GM23338 (cell line): ENCODE measurements at regions not wholly inside any gene's neighbourhood (a gene's known extent, or its start where the extent isn't known, plus 50 kb on each side); places are given as distances from the start of the nearest gene placed in this dataset.

Source experiments
- ATAC-seq: fragments of 200-7000 bp; cut with Tn5 transposase; 3 replicates; pipeline ENCODE4 v1.9.1; 2020
- DNase-seq: peaks from one replicate; pipeline ENCODE4 v3.0.0-alpha.2; 2015; ENCODE audit warnings: low spot score
- H2AFZ ChIP-seq: fragments of 200-600 bp; sonication (generic); 2 replicates; pipeline ENCODE4 v1.8.0; 2016; ENCODE audit warnings: antibody characterized with exemption, mild to moderate bottlenecking, moderate library complexity
- H3F3A ChIP-seq: fragments of 200-600 bp; sonication (generic); replicated peaks from 2 replicates; pipeline ENCODE4 v1.8.0; 2017; ENCODE audit warnings: antibody characterized with exemption, mixed run types, low read depth
- H3K27ac ChIP-seq: fragments of 200-600 bp; sonication (generic); 2 replicates; pipeline ENCODE4 v1.6.1; 2016; ENCODE audit warnings: low read depth
- H3K27me3 ChIP-seq: fragments of 200-600 bp; sonication (generic); 2 replicates; pipeline ENCODE4 v1.8.0; 2016; ENCODE audit warnings: mild to moderate bottlenecking, mixed run types, moderate library complexity; ENCODE audit not compliant: insufficient read depth
- H3K36me3 ChIP-seq: fragments of 200-600 bp; sonication (generic); 2 replicates; pipeline ENCODE4 v1.8.0; 2016; ENCODE audit warnings: mild to moderate bottlenecking; ENCODE audit not compliant: insufficient read depth
- H3K4me1 ChIP-seq: fragments of 200-600 bp; sonication (generic); 2 replicates; pipeline ENCODE4 v1.8.0; 2016; ENCODE audit warnings: mild to moderate bottlenecking, moderate library complexity; ENCODE audit not compliant: insufficient read depth
- H3K4me2 ChIP-seq: fragments of 200-600 bp; sonication (generic); 2 replicates; pipeline ENCODE4 v1.7.1; 2017; ENCODE audit warnings: mixed run types
- H3K4me3 ChIP-seq: fragments of 200-600 bp; sonication (generic); 2 replicates; pipeline ENCODE4 v1.6.1; 2016; ENCODE audit warnings: mixed run types
- H3K79me2 ChIP-seq: fragments of 200-600 bp; sonication (generic); replicated peaks from 2 replicates; pipeline ENCODE4 v1.8.0; 2017; ENCODE audit warnings: mild to moderate bottlenecking; ENCODE audit not compliant: insufficient read depth
- H3K9me2 ChIP-seq: fragments of 200-600 bp; sonication (generic); 2 replicates; pipeline ENCODE4 v1.8.0; 2017; ENCODE audit not compliant: insufficient read depth
- H4K20me1 ChIP-seq: fragments of 200-600 bp; sonication (generic); replicated peaks from 2 replicates; pipeline ENCODE4 v1.8.0; 2017; ENCODE audit warnings: mild to moderate bottlenecking; ENCODE audit not compliant: insufficient read depth
- H3K27ac Mint-ChIP-seq: 2 replicates; pipeline ENCODE4 v1.8.0; 2020; ENCODE audit warnings: inconsistent platforms, mild to moderate bottlenecking, moderate library complexity, mixed read lengths
- H3K27me3 Mint-ChIP-seq: 3 replicates; pipeline ENCODE4 v1.8.0; 2022; ENCODE audit warnings: low read depth, mild to moderate bottlenecking, moderate library complexity, mixed read lengths, inconsistent platforms; ENCODE audit not compliant: insufficient read depth, poor library complexity
- H3K36me3 Mint-ChIP-seq: 3 replicates; pipeline ENCODE4 v1.8.0; 2021; ENCODE audit warnings: low read depth, mild to moderate bottlenecking, inconsistent platforms, moderate library complexity, mixed read lengths
- H3K4me1 Mint-ChIP-seq: 3 replicates; pipeline ENCODE4 v1.8.0; 2020; ENCODE audit warnings: mild to moderate bottlenecking, inconsistent platforms, mixed read lengths
- H3K4me3 Mint-ChIP-seq: 3 replicates; pipeline ENCODE4 v1.8.0; 2021; ENCODE audit warnings: moderate library complexity, mild to moderate bottlenecking, inconsistent platforms, mixed read lengths
- H3K9me3 Mint-ChIP-seq: 3 replicates; pipeline ENCODE4 v1.8.0; 2020; ENCODE audit warnings: moderate library complexity, mild to moderate bottlenecking, inconsistent platforms, mixed read lengths
- CREB1 ChIP-seq: fragments of 250-450 bp; sonication (Bioruptor Pico); IDR thresholded peaks from 2 replicates; pipeline ENCODE4 v1.5.0; 2020; ENCODE audit warnings: low read depth, mild to moderate bottlenecking, moderate library complexity
- JUNB ChIP-seq: IDR thresholded peaks from one replicate; pipeline ENCODE4 v1.6.1; 2016; ENCODE audit warnings: antibody characterized with exemption; ENCODE audit not compliant: unreplicated experiment
- STAT1 ChIP-seq: IDR thresholded peaks from one replicate; pipeline ENCODE4 v1.6.1; 2016; ENCODE audit warnings: antibody characterized with exemption; ENCODE audit not compliant: unreplicated experiment
- ZNF114 ChIP-seq: fragments of 250-450 bp; sonication (Bioruptor Pico); IDR thresholded peaks from 2 replicates; pipeline ENCODE4 v1.5.0; 2020; ENCODE audit warnings: mild to moderate bottlenecking, moderate library complexity
- ZNF462 ChIP-seq: fragments of 250-450 bp; sonication (Bioruptor Pico); IDR thresholded peaks from 2 replicates; pipeline ENCODE4 v1.5.0; 2020; ENCODE audit warnings: mild to moderate bottlenecking, moderate library complexity

GRCh38 chr15:29615791-29616190 lies 206.5 kb downstream of the TJP1 start:
- H3K27ac Mint-ChIP-seq = no peak overlapping the region
- no peak for DNase-seq

More at GRCh38 chr15:29615791-29616190, 206.5 kb downstream of the TJP1 start:
- Histone ChIP-seq H3K36me3 (no peaks in the 10 kb centered on the region), H3K4me1 (peaks cover 19% of the 10 kb centered on the region), H3K79me2 (no peaks in the 10 kb centered on the region), H3K27me3 (no peaks in the 10 kb centered on the region), H3K27ac (no peak overlapping the region), H3K4me2 (no peak overlapping the region), H3K9me2 (peaks cover 21% of the 10 kb centered on the region), H3F3A (no peaks in the 10 kb centered on the region), H3K4me3 (no peak overlapping the region), H2AFZ (no peak overlapping the region), H4K20me1 (no peaks in the 10 kb centered on the region)
- Mint-ChIP-seq H3K9me3 (peaks cover 5% of the 10 kb centered on the region; the same call in 2 of the 3 replicates), H3K36me3 (peaks cover 3% of the 10 kb centered on the region; the same call in 1 of the 3 replicates), H3K4me3 (no peak overlapping the region), H3K4me1 (peaks cover 24% of the 10 kb centered on the region), H3K27me3 (peaks cover 5% of the 10 kb centered on the region)
- ATAC-seq = no peak
- TF ChIP-seq STAT1 (no peak), JUNB (no peak), CREB1 (CRISPR knock-in tag) (no peak), ZNF114 (no peak), ZNF462 (CRISPR knock-in tag) (no peak)
